Ishikawa (cell line): ENCODE measurements at regions not wholly inside any gene's neighbourhood (a gene's known extent, or its start where the extent isn't known, plus 50 kb on each side); places are given as distances from the start of the nearest gene placed in this dataset.

Source experiments
- CEBPB ChIP-seq: IDR thresholded peaks from 2 replicates; pipeline ENCODE4 v1.6.1; 2012
- CREB1 ChIP-seq: IDR thresholded peaks from 2 replicates; pipeline ENCODE4 v1.6.1; 2012; ENCODE audit warnings: low read depth
- EGR1 ChIP-seq: IDR thresholded peaks from 2 replicates; pipeline ENCODE4 v1.6.1; 2012
- EP300 ChIP-seq: IDR thresholded peaks from 2 replicates; pipeline ENCODE4 v1.6.1; 2012; ENCODE audit warnings: borderline replicate concordance
- FOXM1 ChIP-seq: IDR thresholded peaks from 2 replicates; pipeline ENCODE4 v1.6.1; 2012; ENCODE audit warnings: low read depth, borderline replicate concordance
- MAX ChIP-seq: IDR thresholded peaks from 2 replicates; pipeline ENCODE4 v1.6.1; 2012
- NFIC ChIP-seq: IDR thresholded peaks from 2 replicates; pipeline ENCODE4 v1.6.1; 2012
- RAD21 ChIP-seq: IDR thresholded peaks from 2 replicates; pipeline ENCODE4 v1.6.1; 2012; ENCODE audit warnings: low read depth
- REST ChIP-seq: IDR thresholded peaks from 2 replicates; pipeline ENCODE4 v1.6.1; 2012; ENCODE audit warnings: low read depth, mild to moderate bottlenecking
- TAF1 ChIP-seq: IDR thresholded peaks from 2 replicates; pipeline ENCODE4 v1.6.1; 2012; ENCODE audit warnings: low read depth, mild to moderate bottlenecking
- TCF12 ChIP-seq: IDR thresholded peaks from 2 replicates; pipeline ENCODE4 v1.6.1; 2012; ENCODE audit warnings: low read depth
- TEAD4 ChIP-seq: IDR thresholded peaks from 2 replicates; pipeline ENCODE4 v1.6.1; 2012
- USF1 ChIP-seq: IDR thresholded peaks from 2 replicates; pipeline ENCODE4 v1.6.1; 2012
- YY1 ChIP-seq: IDR thresholded peaks from 2 replicates; pipeline ENCODE4 v1.6.1; 2012; ENCODE audit warnings: low read depth
- ZBTB7A ChIP-seq: IDR thresholded peaks from 2 replicates; pipeline ENCODE4 v1.6.1; 2012; ENCODE audit warnings: low read depth

GRCh38 chr7:142698429-142698828, 50.8 kb upstream of the PRSS1 start:
- TF ChIP-seq USF1: no peak
- TF ChIP-seq EGR1: no peak
- TF ChIP-seq CEBPB: no peak
- TF ChIP-seq TEAD4: no peak
- TF ChIP-seq CREB1: no peak
- no peak for TF ChIP-seq REST
- TF ChIP-seq ZBTB7A: no peak
- TF ChIP-seq TAF1: no peak
- TF ChIP-seq NFIC: no peak

GRCh38 chr7:142697270-142697669, 52.0 kb upstream of the PRSS1 start:
- no peak for TF ChIP-seq EGR1
- no peak for TF ChIP-seq YY1
- TF ChIP-seq FOXM1: no peak
- no peak for TF ChIP-seq CEBPB
- no peak for TF ChIP-seq TCF12
- no peak for TF ChIP-seq MAX
- no peak for TF ChIP-seq USF1
- no peak for TF ChIP-seq EP300
- no peak for TF ChIP-seq NFIC
- TF ChIP-seq ZBTB7A: no peak
- TF ChIP-seq RAD21: no peak
- no peak for TF ChIP-seq TAF1
- TF ChIP-seq TEAD4: no peak
- TF ChIP-seq REST: no peak
- TF ChIP-seq CREB1: no peak

- TF ChIP-seq NFIC: no peak
- TF ChIP-seq EGR1: no peak
- no peak for TF ChIP-seq TEAD4
- no peak for TF ChIP-seq YY1
- TF ChIP-seq TAF1: no peak
- no peak for TF ChIP-seq ZBTB7A
- no peak for TF ChIP-seq FOXM1
- no peak for TF ChIP-seq USF1
- no peak for TF ChIP-seq EP300
- TF ChIP-seq REST: no peak
- TF ChIP-seq MAX: no peak
- no peak for TF ChIP-seq CEBPB
- TF ChIP-seq TCF12: no peak
- no peak for TF ChIP-seq RAD21
- no peak for TF ChIP-seq CREB1
Measured at GRCh38 chr7:142696456-142697179, 52.7 kb upstream of the PRSS1 start.

GRCh38 chr7:142693911-142694310, 55.4 kb upstream of the PRSS1 start:
- TF ChIP-seq USF1 (no peak), FOXM1 (no peak), NFIC (no peak), TCF12 (no peak), TEAD4 (no peak), TAF1 (no peak), RAD21 (no peak), YY1 (no peak)
